Common myeloid progenitor, CD34-positive (primary cell): ENCODE measurements at regions not wholly inside any gene's neighbourhood (a gene's known extent, or its start where the extent isn't known, plus 50 kb on each side); places are given as distances from the start of the nearest gene placed in this dataset.
A peak's percentile ranks its signal among the peaks of the same experiment; 100 is the strongest.

Source experiments
- CTCF ChIA-PET: fragments of 350-600 bp; sonication (Branson Sonifier 250); formaldehyde crosslinking; loops from one replicate; lab custom pipeline; 2021; ENCODE audit warnings: antibody characterized with exemption; lab: Charles Lee
- POLR2A ChIA-PET: fragments of 350-600 bp; sonication (Branson Sonifier 250); formaldehyde crosslinking; loops from one replicate; lab custom pipeline; 2021; ENCODE audit warnings: antibody characterized with exemption; lab: Charles Lee
- DNase-seq, 3 donors: peaks; one replicate each; pipeline versions ENCODE4 v3.0.0 to v3.0.0-alpha.2; 2013
- H3K27ac ChIP-seq, 2 experiments: 1 replicate in 1 of 2; 2 replicates in 1 of 2; pipeline ENCODE4 v1.7.0; 2013; ENCODE audit warnings: inconsistent platforms in 2 of 2, low read length in 2 of 2, mild to moderate bottlenecking in 2 of 2, low read depth in 1 of 2, moderate library complexity in 1 of 2; ENCODE audit not compliant: severe bottlenecking in 2 of 2, insufficient read depth in 1 of 2, poor library complexity in 1 of 2
- H3K27me3 ChIP-seq, 5 experiments: replicated peaks in 2 of 5; 1 replicate in 3 of 5; 2 replicates in 2 of 5; pipeline versions ENCODE4 v1.6.1 to v1.7.0; 2013; ENCODE audit warnings: low read length in 4 of 5, mild to moderate bottlenecking in 2 of 5, moderate library complexity in 2 of 5, inconsistent platforms in 1 of 5; ENCODE audit not compliant: insufficient read depth in 5 of 5, control insufficient read depth in 4 of 5
- H3K36me3 ChIP-seq, 4 experiments: 1 replicate in 2 of 4; 2 replicates in 2 of 4; pipeline versions ENCODE4 v1.6.1 to v1.7.0; 2013; ENCODE audit warnings: low read length in 3 of 4, control low read depth in 1 of 4, mild to moderate bottlenecking in 1 of 4; ENCODE audit not compliant: control insufficient read depth in 4 of 4, insufficient read depth in 4 of 4
- H3K4me1 ChIP-seq, 4 experiments: 1 replicate in 3 of 4; 2 replicates in 1 of 4; pipeline versions ENCODE4 v1.6.1 to v1.7.1; 2013; ENCODE audit warnings: low read length in 3 of 4, mild to moderate bottlenecking in 3 of 4, control low read depth in 1 of 4, inconsistent platforms in 1 of 4, moderate library complexity in 1 of 4; ENCODE audit not compliant: control insufficient read depth in 4 of 4, insufficient read depth in 4 of 4; ENCODE audit errors: control extremely low read depth in 1 of 4
- H3K4me3 ChIP-seq, 7 experiments: 1 replicate in 4 of 7; 2 replicates in 3 of 7; pipeline versions ENCODE4 v1.5.1 to v1.7.0; 2013; ENCODE audit warnings: mild to moderate bottlenecking in 7 of 7, low read length in 6 of 7, moderate library complexity in 6 of 7, inconsistent platforms in 2 of 7, low read depth in 2 of 7, control low read depth in 1 of 7; ENCODE audit not compliant: insufficient read depth in 4 of 7, control insufficient read depth in 1 of 7; ENCODE audit errors: extremely low read depth in 1 of 7
- H3K9me3 ChIP-seq, 5 experiments: 1 replicate in 4 of 5; 2 replicates in 1 of 5; pipeline versions ENCODE4 v1.6.1 to v1.7.1; 2013; ENCODE audit warnings: low read length in 4 of 5, mild to moderate bottlenecking in 2 of 5, inconsistent platforms in 1 of 5, low read depth in 1 of 5, moderate library complexity in 1 of 5; ENCODE audit not compliant: control insufficient read depth in 4 of 5, insufficient read depth in 2 of 5; ENCODE audit errors: control extremely low read depth in 1 of 5
- WGBS: methylation state at CpG from one replicate; pipeline ENCODE4 v1.1.5; 2013; ENCODE audit not compliant: insufficient coverage; 5-methylcytosine and 5-hydroxymethylcytosine counted together

GRCh38 chr5:116769470-116769869 is 194.8 kb upstream of the SEMA6A start:
- no peak overlapping the region for H3K27ac ChIP-seq
- no peaks in the 10 kb centered on the region for H3K36me3 ChIP-seq
- no peaks in the 10 kb centered on the region for H3K27me3 ChIP-seq
- POLR2A ChIA-PET: no interaction called here
- no peak overlapping the region for H3K4me3 ChIP-seq
- 100% methylated on average over 7 of the region's 7 CpGs for WGBS
- no peak for DNase-seq
- no peaks in the 10 kb centered on the region for H3K9me3 ChIP-seq
- H3K4me1 ChIP-seq: no peaks in the 10 kb centered on the region
- CTCF ChIA-PET: no interaction called here

GRCh38 chr5:116766470-116766947 is 191.9 kb upstream of the SEMA6A start:
- H3K9me3 ChIP-seq: no peaks in the 10 kb centered on the region
- WGBS: 96% methylated on average over 4 of the region's 6 CpGs
- H3K4me3 ChIP-seq: no peak overlapping the region
- no peaks in the 10 kb centered on the region for H3K36me3 ChIP-seq
- ChIA-PET CTCF (no interaction called here), POLR2A (no interaction called here)
- no peak overlapping the region for H3K27ac ChIP-seq
- DNase-seq: peak in 1 of 3 donors; percentile 2
- no peaks in the 10 kb centered on the region for H3K27me3 ChIP-seq
- no peaks in the 10 kb centered on the region for H3K4me1 ChIP-seq

GRCh38 chr5:116765441-116765840 is 190.8 kb upstream of the SEMA6A start:
- Histone ChIP-seq H3K4me1 (no peaks in the 10 kb centered on the region), H3K36me3 (no peaks in the 10 kb centered on the region), H3K27me3 (no peaks in the 10 kb centered on the region), H3K27ac (no peak overlapping the region), H3K9me3 (no peaks in the 10 kb centered on the region), H3K4me3 (no peak overlapping the region)
- POLR2A ChIA-PET: no interaction called here
- CTCF ChIA-PET: no interaction called here
- no CpG with 5 or more reads among the region's 1 CpG for WGBS
- no peak for DNase-seq

GRCh38 chr5:116764941-116765340 is 190.3 kb upstream of the SEMA6A start:
- no peaks in the 10 kb centered on the region for H3K36me3 ChIP-seq
- CTCF ChIA-PET: no interaction called here
- H3K9me3 ChIP-seq: no peaks in the 10 kb centered on the region

GRCh38 chr5:116763987-116764866 is 189.6 kb upstream of the SEMA6A start:
- peak overlapping the region in 1 of 7 experiments; percentile 6 for H3K4me3 ChIP-seq

More at GRCh38 chr5:116764941-116765340, 190.3 kb upstream of the SEMA6A start:
- H3K4me1 ChIP-seq: no peaks in the 10 kb centered on the region
- POLR2A ChIA-PET: no interaction called here
- no peak for DNase-seq
- 100% methylated on average over 1 of the region's 2 CpGs for WGBS
- H3K27me3 ChIP-seq: no peaks in the 10 kb centered on the region
- H3K4me3 ChIP-seq: no peak overlapping the region
- no peak overlapping the region for H3K27ac ChIP-seq

GRCh38 chr5:116759860-116760640 is 185.4 kb upstream of the SEMA6A start:
- Histone ChIP-seq H3K27me3 (no peaks in the 10 kb centered on the region), H3K27ac (no peak overlapping the region), H3K9me3 (no peaks in the 10 kb centered on the region), H3K4me1 (no peaks in the 10 kb centered on the region), H3K36me3 (no peaks in the 10 kb centered on the region), H3K4me3 (no peak overlapping the region)
- WGBS: 98% methylated on average over 6 of the region's 10 CpGs
- POLR2A ChIA-PET: no interaction called here
- CTCF ChIA-PET: interaction anchor here (0.8 kb wide), 1 partner anchor 623 kb away, joined by 3 read pairs; no protein-coding TSS in a partner anchor
- DNase-seq: no peak

More at GRCh38 chr5:116763987-116764866, 189.6 kb upstream of the SEMA6A start:
- Histone ChIP-seq H3K27me3 (no peaks in the 10 kb centered on the region), H3K9me3 (no peaks in the 10 kb centered on the region), H3K36me3 (no peaks in the 10 kb centered on the region), H3K27ac (no peak overlapping the region), H3K4me1 (no peaks in the 10 kb centered on the region)
- WGBS: 94% methylated on average over 14 of the region's 19 CpGs
- DNase-seq: no peak
- CTCF ChIA-PET: no interaction called here
- POLR2A ChIA-PET: no interaction called here

GRCh38 chr5:116757326-116757725 is 182.7 kb upstream of the SEMA6A start:
- no peaks in the 10 kb centered on the region for H3K27me3 ChIP-seq
- POLR2A ChIA-PET: no interaction called here
- no peaks in the 10 kb centered on the region for H3K4me1 ChIP-seq
- no peak for DNase-seq
- no CpG with 5 or more reads among the region's 1 CpG for WGBS
- CTCF ChIA-PET: no interaction called here
- H3K9me3 ChIP-seq: no peaks in the 10 kb centered on the region
- no peak overlapping the region for H3K4me3 ChIP-seq
- H3K27ac ChIP-seq: no peak overlapping the region
- H3K36me3 ChIP-seq: no peaks in the 10 kb centered on the region
